GM12878 (cell line): ENCODE measurements at regions not wholly inside any gene's neighbourhood (a gene's known extent, or its start where the extent isn't known, plus 50 kb on each side); places are given as distances from the start of the nearest gene placed in this dataset.

Experiments used
- ATAC-seq: fragments of 200-7000 bp; cut with Tn5 transposase; 3 replicates; pipeline ENCODE4 v1.9.1; 2020; ENCODE audit warnings: mild to moderate bottlenecking, moderate library complexity
- BruUV-seq: library from RNA; stranded (reverse); fragments of 400-500 nt; replicated peaks from 2 replicates; lab custom pipeline; 2021; lab: Mats Ljungman, UMichigan
- CTCF ChIA-PET: fragments of 300-600 bp; sonication (Branson Sonifier 250); formaldehyde crosslinking; extraction: SDS; loops from one replicate; lab custom pipeline; 2021; ENCODE audit warnings: inconsistent platforms; lab: Yijun Ruan, JAX
- POLR2A ChIA-PET: fragments of 350-600 bp; formaldehyde crosslinking; extraction: SDS; loops from one replicate; lab custom pipeline; 2021; ENCODE audit warnings: inconsistent platforms; lab: Charles Lee
- RAD21 ChIA-PET: fragments of 300-600 bp; sonication (Branson Sonifier 250); formaldehyde crosslinking; loops from one replicate; lab custom pipeline; 2023; ENCODE audit warnings: antibody characterized with exemption; ENCODE audit not compliant: unreplicated experiment; lab: Charles Lee
- SMC1A ChIA-PET: fragments of 300-600 bp; sonication (Branson Sonifier 250); formaldehyde crosslinking; loops from one replicate; lab custom pipeline; 2023; ENCODE audit not compliant: unreplicated experiment, uncharacterized antibody; lab: Charles Lee
- DNase-seq: peaks from one replicate; pipeline ENCODE4 v3.0.0-alpha.2; 2011; ENCODE audit warnings: low read depth, low spot score
- FAIRE-seq: peaks from 3 replicates; lab custom pipeline; 2011; peaks lifted over from hg19 to GRCh38; lab: Jason Lieb, UNC
- H2AFZ ChIP-seq: 2 replicates; pipeline ENCODE4 v1.6.0; 2011; ENCODE audit warnings: low read depth, low read length, control low read depth; ENCODE audit not compliant: control insufficient read depth
- H3K27ac ChIP-seq: 2 replicates; pipeline ENCODE4 v1.5.1; 2011; ENCODE audit warnings: control low read depth; ENCODE audit not compliant: control insufficient read depth, insufficient read depth
- H3K27me3 ChIP-seq, 2 experiments: replicated peaks in 1 of 2; 2 replicates each; pipeline versions ENCODE4 v1.6.0 to v1.6.1; 2011; ENCODE audit warnings: low read length in 1 of 2; ENCODE audit not compliant: control insufficient read depth in 2 of 2, insufficient read depth in 2 of 2
- H3K36me3 ChIP-seq, 2 experiments: 2 replicates each; pipeline ENCODE4 v1.5.1; 2011; ENCODE audit warnings: low read length in 1 of 2; ENCODE audit not compliant: control insufficient read depth in 2 of 2, insufficient read depth in 2 of 2
- H3K4me1 ChIP-seq: 2 replicates; pipeline ENCODE4 v1.6.1; 2011; ENCODE audit warnings: mild to moderate bottlenecking, low read length, moderate library complexity, mixed read lengths; ENCODE audit not compliant: control insufficient read depth, insufficient read depth
- H3K4me2 ChIP-seq: 2 replicates; pipeline ENCODE4 v1.6.0; 2011; ENCODE audit warnings: control low read depth; ENCODE audit not compliant: control insufficient read depth, insufficient read depth
- H3K4me3 ChIP-seq: fragments of 200-600 bp; sonication (generic); 2 replicates; pipeline ENCODE4 v1.5.1; 2016
- H3K79me2 ChIP-seq: 2 replicates; pipeline ENCODE4 v1.6.0; 2011; ENCODE audit warnings: low read length; ENCODE audit not compliant: control insufficient read depth, insufficient read depth
- H3K9ac ChIP-seq: 2 replicates; pipeline ENCODE4 v1.8.0; 2011; ENCODE audit warnings: low read length, control low read depth, mixed read lengths; ENCODE audit not compliant: control insufficient read depth, insufficient read depth
- H3K9me3 ChIP-seq: replicated peaks from 3 replicates; pipeline ENCODE4 v1.5.1; 2011; ENCODE audit warnings: mild to moderate bottlenecking, low read length; ENCODE audit not compliant: control insufficient read depth, insufficient read depth
- H4K20me1 ChIP-seq: 2 replicates; pipeline ENCODE4 v1.6.0; 2011; ENCODE audit not compliant: control insufficient read depth, insufficient read depth
- BMI1 ChIP-seq: fragments of 450-650 bp; IDR thresholded peaks from 2 replicates; pipeline ENCODE4 v1.6.1; 2016; ENCODE audit warnings: mild to moderate bottlenecking, moderate library complexity, borderline replicate concordance
- CHD1 ChIP-seq: IDR thresholded peaks from 2 replicates; pipeline ENCODE4 v1.6.1; 2012; ENCODE audit warnings: low read depth, low read length, improper control_type of control experiment
- CHD4 ChIP-seq: fragments of 200-600 bp; sonication (generic); IDR thresholded peaks from 2 replicates; pipeline ENCODE4 v1.6.1; 2016; ENCODE audit warnings: mild to moderate bottlenecking
- FOXK2 ChIP-seq: fragments of 450-650 bp; IDR thresholded peaks from 2 replicates; pipeline ENCODE4 v1.6.1; 2017; ENCODE audit warnings: mild to moderate bottlenecking, moderate library complexity
- GATAD2B ChIP-seq: fragments of 450-650 bp; conservative IDR thresholded peaks from 2 replicates; pipeline ENCODE4 v1.6.1; 2017; ENCODE audit warnings: low read depth, mild to moderate bottlenecking, moderate library complexity
- PML ChIP-seq: IDR thresholded peaks from 2 replicates; pipeline ENCODE4 v1.6.1; 2012; ENCODE audit warnings: low read length, inconsistent platforms
- RUNX3 ChIP-seq: IDR thresholded peaks from 2 replicates; pipeline ENCODE4 v1.6.1; 2012; ENCODE audit warnings: low read length, inconsistent platforms
- ZNF207 ChIP-seq: fragments of 450-650 bp; IDR thresholded peaks from 2 replicates; pipeline ENCODE4 v1.6.1; 2014; ENCODE audit warnings: antibody characterized with exemption, mild to moderate bottlenecking, borderline replicate concordance
- WGBS: methylation state at CpG from one replicate; pipeline ENCODE4 v1.1.6; 2016; ENCODE audit warnings: low lambda C conversion rate; ENCODE audit not compliant: insufficient replicate concordance, insufficient coverage; ENCODE audit errors: missing lambda C conversion rate; 5-methylcytosine and 5-hydroxymethylcytosine counted together
- in situ Hi-C: fragments of 300-500 bp; cut with MboI; formaldehyde crosslinking; loops from 9 replicates; pipeline ENCODE4 v1.14.3; 2018; ENCODE audit warnings: mixed read lengths
- intact Hi-C: fragments of 100-400 bp; cut with micrococcal nuclease; formaldehyde crosslinking; loops from one replicate; pipeline ENCODE4 v1.14.2; 2022; ENCODE audit not compliant: unreplicated experiment
- TF ChIP-seq, protein P1 (sequence below): fragments of 450-650 bp; IDR thresholded peaks from 2 replicates; pipeline ENCODE4 v1.6.1; 2016; ENCODE audit warnings: mild to moderate bottlenecking, moderate library complexity, borderline replicate concordance
- TF ChIP-seq, protein P2 (sequence below): fragments of 150-350 bp; IDR thresholded peaks from 2 replicates; pipeline ENCODE4 v1.6.1; 2014; ENCODE audit warnings: mild to moderate bottlenecking, low read depth, low read length

DNA sequence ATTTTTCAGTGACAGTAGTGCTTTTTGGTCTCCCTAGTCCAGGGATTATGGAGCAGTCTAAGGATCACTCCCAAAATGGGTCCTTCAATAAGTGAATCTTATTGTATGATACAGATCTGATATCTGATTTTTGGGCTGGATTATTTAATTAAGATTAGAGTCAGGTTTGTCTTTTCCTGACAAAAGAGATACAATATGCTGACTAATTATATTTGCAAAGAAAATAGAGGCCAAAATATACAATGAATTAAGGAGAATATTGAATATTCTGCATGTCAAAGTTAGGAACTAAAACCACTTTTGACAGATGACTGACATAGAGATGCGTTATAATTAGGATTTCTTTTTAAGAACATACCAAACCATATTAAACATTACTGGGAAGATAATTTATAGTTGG, 175.2 kb downstream of the FOXG1 start:
- WGBS: 45% methylated on average over 1 of the region's 1 CpG
- Histone ChIP-seq H3K36me3 (no peaks in the 10 kb centered on the region), H3K27ac (no peak overlapping the region), H3K4me2 (no peak overlapping the region), H3K4me3 (no peak overlapping the region), H3K9ac (no peak overlapping the region), H3K79me2 (no peaks in the 10 kb centered on the region), H3K9me3 (no peaks in the 10 kb centered on the region), H4K20me1 (no peaks in the 10 kb centered on the region), H3K4me1 (no peaks in the 10 kb centered on the region), H3K27me3 (no peaks in the 10 kb centered on the region), H2AFZ (no peak overlapping the region)
- POLR2A ChIA-PET: no interaction called here
- intact Hi-C loops: no loop called here
- ATAC-seq (no peak), FAIRE-seq (no peak), DNase-seq (no peak)
- CTCF ChIA-PET: no interaction called here
- SMC1A ChIA-PET: no interaction called here
- BruUV-seq: no TSS peak
- RAD21 ChIA-PET: no interaction called here
- TF ChIP-seq CHD1 (no peak), PML (no peak), GATAD2B (no peak), FOXK2 (no peak), ZNF207 (no peak), CHD4 (no peak), RUNX3 (no peak), BMI1 (no peak)
- TF ChIP-seq, protein P1, sequence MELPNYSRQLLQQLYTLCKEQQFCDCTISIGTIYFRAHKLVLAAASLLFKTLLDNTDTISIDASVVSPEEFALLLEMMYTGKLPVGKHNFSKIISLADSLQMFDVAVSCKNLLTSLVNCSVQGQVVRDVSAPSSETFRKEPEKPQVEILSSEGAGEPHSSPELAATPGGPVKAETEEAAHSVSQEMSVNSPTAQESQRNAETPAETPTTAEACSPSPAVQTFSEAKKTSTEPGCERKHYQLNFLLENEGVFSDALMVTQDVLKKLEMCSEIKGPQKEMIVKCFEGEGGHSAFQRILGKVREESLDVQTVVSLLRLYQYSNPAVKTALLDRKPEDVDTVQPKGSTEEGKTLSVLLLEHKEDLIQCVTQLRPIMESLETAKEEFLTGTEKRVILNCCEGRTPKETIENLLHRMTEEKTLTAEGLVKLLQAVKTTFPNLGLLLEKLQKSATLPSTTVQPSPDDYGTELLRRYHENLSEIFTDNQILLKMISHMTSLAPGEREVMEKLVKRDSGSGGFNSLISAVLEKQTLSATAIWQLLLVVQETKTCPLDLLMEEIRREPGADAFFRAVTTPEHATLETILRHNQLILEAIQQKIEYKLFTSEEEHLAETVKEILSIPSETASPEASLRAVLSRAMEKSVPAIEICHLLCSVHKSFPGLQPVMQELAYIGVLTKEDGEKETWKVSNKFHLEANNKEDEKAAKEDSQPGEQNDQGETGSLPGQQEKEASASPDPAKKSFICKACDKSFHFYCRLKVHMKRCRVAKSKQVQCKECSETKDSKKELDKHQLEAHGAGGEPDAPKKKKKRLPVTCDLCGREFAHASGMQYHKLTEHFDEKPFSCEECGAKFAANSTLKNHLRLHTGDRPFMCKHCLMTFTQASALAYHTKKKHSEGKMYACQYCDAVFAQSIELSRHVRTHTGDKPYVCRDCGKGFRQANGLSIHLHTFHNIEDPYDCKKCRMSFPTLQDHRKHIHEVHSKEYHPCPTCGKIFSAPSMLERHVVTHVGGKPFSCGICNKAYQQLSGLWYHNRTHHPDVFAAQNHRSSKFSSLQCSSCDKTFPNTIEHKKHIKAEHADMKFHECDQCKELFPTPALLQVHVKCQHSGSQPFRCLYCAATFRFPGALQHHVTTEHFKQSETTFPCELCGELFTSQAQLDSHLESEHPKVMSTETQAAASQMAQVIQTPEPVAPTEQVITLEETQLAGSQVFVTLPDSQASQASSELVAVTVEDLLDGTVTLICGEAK: no peak
- TF ChIP-seq, protein P2, sequence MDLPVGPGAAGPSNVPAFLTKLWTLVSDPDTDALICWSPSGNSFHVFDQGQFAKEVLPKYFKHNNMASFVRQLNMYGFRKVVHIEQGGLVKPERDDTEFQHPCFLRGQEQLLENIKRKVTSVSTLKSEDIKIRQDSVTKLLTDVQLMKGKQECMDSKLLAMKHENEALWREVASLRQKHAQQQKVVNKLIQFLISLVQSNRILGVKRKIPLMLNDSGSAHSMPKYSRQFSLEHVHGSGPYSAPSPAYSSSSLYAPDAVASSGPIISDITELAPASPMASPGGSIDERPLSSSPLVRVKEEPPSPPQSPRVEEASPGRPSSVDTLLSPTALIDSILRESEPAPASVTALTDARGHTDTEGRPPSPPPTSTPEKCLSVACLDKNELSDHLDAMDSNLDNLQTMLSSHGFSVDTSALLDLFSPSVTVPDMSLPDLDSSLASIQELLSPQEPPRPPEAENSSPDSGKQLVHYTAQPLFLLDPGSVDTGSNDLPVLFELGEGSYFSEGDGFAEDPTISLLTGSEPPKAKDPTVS: no peak
- in situ Hi-C loops: no loop called here
